SK-N-SH (cell line): ENCODE measurements at regions not wholly inside any gene's neighbourhood (a gene's known extent, or its start where the extent isn't known, plus 50 kb on each side); places are given as distances from the start of the nearest gene placed in this dataset.

Experiments used
- CTCF ChIA-PET: fragments of 300-600, 350-600 bp; formaldehyde crosslinking; extraction: SDS; loops from one replicate; lab custom pipeline; 2021; lab: Yijun Ruan, JAX
- POLR2A ChIA-PET: fragments of 350-600 bp; sonication (Branson Sonifier 250); formaldehyde crosslinking; extraction: SDS; loops from one replicate; lab custom pipeline; 2020; ENCODE audit warnings: antibody characterized with exemption, inconsistent platforms; lab: Yijun Ruan, JAX
- DNase-seq: peaks from one replicate; pipeline ENCODE4 v3.0.0; 2012
- H2AFZ ChIP-seq: fragments of 200-600 bp; sonication (generic); 2 replicates; pipeline ENCODE4 v1.8.1; 2016; ENCODE audit warnings: antibody characterized with exemption, mild to moderate bottlenecking, low read depth
- H3F3A ChIP-seq: fragments of 200-600 bp; sonication (generic); replicated peaks from 2 replicates; pipeline ENCODE3; 2016; ENCODE audit warnings: antibody characterized with exemption, mild to moderate bottlenecking; ENCODE audit not compliant: insufficient read depth
- H3K27ac ChIP-seq, 2 experiments: fragments of 200-500 bp in 1 of 2; fragments of 200-600 bp in 1 of 2; sonication (Bioruptor generic) in 1 of 2; sonication (generic), shearing (Covaris generic) in 1 of 2; 2 replicates each; pipeline versions ENCODE4 v1.5.1 to v1.6.1; 2014 to 2016; ENCODE audit warnings: low read depth in 2 of 2, inconsistent platforms in 1 of 2, low read length in 1 of 2, mild to moderate bottlenecking in 1 of 2, mixed read lengths in 1 of 2
- H3K27me3 ChIP-seq: fragments of 200-600 bp; sonication (generic), shearing (Covaris generic); 2 replicates; pipeline ENCODE4 v1.6.1; 2016; ENCODE audit warnings: mixed run types; ENCODE audit not compliant: insufficient read depth
- H3K36me3 ChIP-seq, 2 experiments: fragments of 200-500 bp in 1 of 2; fragments of 200-600 bp in 1 of 2; sonication (Bioruptor generic) in 1 of 2; sonication (generic) in 1 of 2; replicated peaks in 1 of 2; 2 replicates each; pipeline versions ENCODE3 to v1.5.1; 2014 to 2016; ENCODE audit warnings: low read length in 1 of 2, mild to moderate bottlenecking in 1 of 2; ENCODE audit not compliant: insufficient read depth in 2 of 2, control insufficient read depth in 1 of 2
- H3K4me1 ChIP-seq, 2 experiments: fragments of 200-500 bp in 1 of 2; fragments of 200-600 bp in 1 of 2; sonication (Bioruptor generic) in 1 of 2; sonication (generic), shearing (Covaris generic) in 1 of 2; 2 replicates each; pipeline versions ENCODE4 v1.5.1 to v1.6.1; 2014 to 2016; ENCODE audit warnings: low read depth in 1 of 2, low read length in 1 of 2, mixed run types in 1 of 2; ENCODE audit not compliant: insufficient read depth in 2 of 2, control insufficient read depth in 1 of 2
- H3K4me2 ChIP-seq: fragments of 200-600 bp; sonication (generic), shearing (Covaris generic); 2 replicates; pipeline ENCODE4 v1.6.1; 2017; ENCODE audit warnings: mixed run types
- H3K4me3 ChIP-seq, 2 experiments: fragments of 200-500 bp in 1 of 2; fragments of 200-600 bp in 1 of 2; sonication (Bioruptor generic) in 1 of 2; sonication (generic), shearing (Covaris generic) in 1 of 2; 2 replicates each; pipeline versions ENCODE4 v1.5.1 to v1.8.1; 2014 to 2016; ENCODE audit warnings: low read depth in 2 of 2, inconsistent platforms in 1 of 2, low read length in 1 of 2, mild to moderate bottlenecking in 1 of 2, mixed read lengths in 1 of 2, moderate library complexity in 1 of 2
- H3K79me2 ChIP-seq: fragments of 200-600 bp; sonication (generic); 2 replicates; pipeline ENCODE4 v1.8.1; 2017; ENCODE audit warnings: mild to moderate bottlenecking; ENCODE audit not compliant: insufficient read depth
- H3K9ac ChIP-seq: fragments of 200-600 bp; sonication (generic); 2 replicates; pipeline ENCODE4 v1.6.1; 2017; ENCODE audit warnings: mixed run types
- H3K9me2 ChIP-seq: fragments of 200-600 bp; sonication (generic); 2 replicates; pipeline ENCODE4 v1.6.1; 2017; ENCODE audit warnings: mixed run types
- H3K9me3 ChIP-seq: fragments of 200-600 bp; sonication (generic); 2 replicates; pipeline ENCODE4 v1.6.1; 2017; ENCODE audit warnings: mixed run types, mild to moderate bottlenecking, moderate library complexity
- H4K20me1 ChIP-seq: fragments of 200-600 bp; sonication (generic); 2 replicates; pipeline ENCODE4 v1.6.1; 2017; ENCODE audit warnings: mild to moderate bottlenecking, mixed run types; ENCODE audit not compliant: insufficient read depth
- FOSL2 ChIP-seq: IDR thresholded peaks from 2 replicates; pipeline ENCODE4 v1.4.0; 2012; ENCODE audit warnings: low read depth, mild to moderate bottlenecking, moderate library complexity, borderline replicate concordance
- FOXM1 ChIP-seq: IDR thresholded peaks from 2 replicates; pipeline ENCODE4 v1.4.0; 2012; ENCODE audit warnings: low read depth, mild to moderate bottlenecking
- GABPA ChIP-seq: IDR thresholded peaks from 2 replicates; pipeline ENCODE4 v1.4.0; 2012; ENCODE audit warnings: low read depth, mild to moderate bottlenecking
- GATA2 ChIP-seq: sonication (generic); formaldehyde crosslinking; IDR thresholded peaks from 2 replicates; pipeline ENCODE4 v1.5.0; 2020; ENCODE audit warnings: mild to moderate bottlenecking, missing genetic modification reagents
- NFIC ChIP-seq: IDR thresholded peaks from 2 replicates; pipeline ENCODE4 v1.4.0; 2012; ENCODE audit warnings: borderline replicate concordance
- NRF1 ChIP-seq: IDR thresholded peaks from 2 replicates; pipeline ENCODE4 v1.6.1; 2012; ENCODE audit warnings: low read depth, mild to moderate bottlenecking, low read length
- RAD21 ChIP-seq: IDR thresholded peaks from 2 replicates; pipeline ENCODE4 v1.6.1; 2012; ENCODE audit warnings: mild to moderate bottlenecking, low read length
- SIN3A ChIP-seq: IDR thresholded peaks from 2 replicates; pipeline ENCODE4 v1.6.1; 2012; ENCODE audit warnings: low read depth, mild to moderate bottlenecking, low read length, moderate library complexity, borderline replicate concordance
- WGBS: methylation state at CpG from one replicate; pipeline ENCODE4 v1.1.6; 2017; ENCODE audit warnings: low lambda C conversion rate; 5-methylcytosine and 5-hydroxymethylcytosine counted together
- TF ChIP-seq, protein P1 (sequence below): fragments of 150-350 bp; IDR thresholded peaks from 2 replicates; pipeline ENCODE4 v1.6.1; 2016; ENCODE audit warnings: mild to moderate bottlenecking, low read depth, low read length
- TF ChIP-seq, protein P2 (sequence below): IDR thresholded peaks from 2 replicates; pipeline ENCODE4 v1.6.1; 2012; ENCODE audit warnings: mild to moderate bottlenecking, low read depth, low read length, moderate library complexity
- TF ChIP-seq, protein P3 (sequence below): IDR thresholded peaks from 2 replicates; pipeline ENCODE4; 2012
- TF ChIP-seq, protein P4 (sequence below): IDR thresholded peaks from 2 replicates; pipeline ENCODE4 v1.4.0; 2012; ENCODE audit warnings: low read depth

DNA sequence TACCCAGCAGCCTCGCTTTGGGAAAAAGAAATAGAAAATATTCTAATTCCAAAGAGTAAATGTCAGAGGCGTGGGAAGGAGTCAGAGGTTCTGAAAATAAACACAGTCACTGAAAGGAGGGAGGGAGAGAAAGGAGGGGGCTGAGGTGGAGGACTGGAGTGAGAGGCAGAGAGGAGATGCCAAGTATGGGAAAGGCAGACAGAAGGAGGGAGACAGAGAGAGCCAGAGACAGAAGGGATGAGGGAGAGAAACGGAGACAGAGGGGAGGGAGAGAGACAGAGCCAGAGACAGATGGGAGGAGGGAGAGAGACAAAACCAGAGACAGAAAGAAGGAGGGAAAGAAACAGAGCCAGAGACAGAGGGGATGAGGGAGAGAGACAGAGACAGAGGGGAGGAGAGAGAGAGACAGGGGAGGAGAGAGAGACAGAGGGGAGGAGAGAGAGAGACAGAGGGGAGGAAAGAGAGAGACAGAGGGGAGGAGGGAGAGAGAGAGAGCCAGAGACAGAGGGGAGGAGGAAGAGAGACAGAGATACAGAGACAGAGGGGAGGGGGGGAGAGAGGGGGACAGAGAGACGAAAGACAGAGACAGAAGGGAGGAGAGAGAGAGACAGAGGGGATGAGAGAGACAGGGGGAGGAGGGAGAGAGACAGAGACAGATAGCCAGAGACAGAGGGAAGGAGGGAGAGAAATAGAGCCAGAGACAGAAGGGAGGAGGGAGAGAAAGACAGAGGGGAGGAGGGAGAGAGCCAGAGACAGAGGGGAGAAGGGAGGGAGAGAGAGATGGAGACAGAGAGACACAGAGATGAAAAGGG, 525.5 kb downstream of the MATN1 start:
- TF ChIP-seq NRF1 (no peak), FOSL2 (no peak), GATA2 (CRISPR knock-in tag) (no peak), RAD21 (no peak), GABPA (no peak), FOXM1 (no peak), SIN3A (no peak), NFIC (no peak)
- TF ChIP-seq, protein P1, sequence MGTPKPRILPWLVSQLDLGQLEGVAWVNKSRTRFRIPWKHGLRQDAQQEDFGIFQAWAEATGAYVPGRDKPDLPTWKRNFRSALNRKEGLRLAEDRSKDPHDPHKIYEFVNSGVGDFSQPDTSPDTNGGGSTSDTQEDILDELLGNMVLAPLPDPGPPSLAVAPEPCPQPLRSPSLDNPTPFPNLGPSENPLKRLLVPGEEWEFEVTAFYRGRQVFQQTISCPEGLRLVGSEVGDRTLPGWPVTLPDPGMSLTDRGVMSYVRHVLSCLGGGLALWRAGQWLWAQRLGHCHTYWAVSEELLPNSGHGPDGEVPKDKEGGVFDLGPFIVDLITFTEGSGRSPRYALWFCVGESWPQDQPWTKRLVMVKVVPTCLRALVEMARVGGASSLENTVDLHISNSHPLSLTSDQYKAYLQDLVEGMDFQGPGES, result no peak
- TF ChIP-seq, protein P2, sequence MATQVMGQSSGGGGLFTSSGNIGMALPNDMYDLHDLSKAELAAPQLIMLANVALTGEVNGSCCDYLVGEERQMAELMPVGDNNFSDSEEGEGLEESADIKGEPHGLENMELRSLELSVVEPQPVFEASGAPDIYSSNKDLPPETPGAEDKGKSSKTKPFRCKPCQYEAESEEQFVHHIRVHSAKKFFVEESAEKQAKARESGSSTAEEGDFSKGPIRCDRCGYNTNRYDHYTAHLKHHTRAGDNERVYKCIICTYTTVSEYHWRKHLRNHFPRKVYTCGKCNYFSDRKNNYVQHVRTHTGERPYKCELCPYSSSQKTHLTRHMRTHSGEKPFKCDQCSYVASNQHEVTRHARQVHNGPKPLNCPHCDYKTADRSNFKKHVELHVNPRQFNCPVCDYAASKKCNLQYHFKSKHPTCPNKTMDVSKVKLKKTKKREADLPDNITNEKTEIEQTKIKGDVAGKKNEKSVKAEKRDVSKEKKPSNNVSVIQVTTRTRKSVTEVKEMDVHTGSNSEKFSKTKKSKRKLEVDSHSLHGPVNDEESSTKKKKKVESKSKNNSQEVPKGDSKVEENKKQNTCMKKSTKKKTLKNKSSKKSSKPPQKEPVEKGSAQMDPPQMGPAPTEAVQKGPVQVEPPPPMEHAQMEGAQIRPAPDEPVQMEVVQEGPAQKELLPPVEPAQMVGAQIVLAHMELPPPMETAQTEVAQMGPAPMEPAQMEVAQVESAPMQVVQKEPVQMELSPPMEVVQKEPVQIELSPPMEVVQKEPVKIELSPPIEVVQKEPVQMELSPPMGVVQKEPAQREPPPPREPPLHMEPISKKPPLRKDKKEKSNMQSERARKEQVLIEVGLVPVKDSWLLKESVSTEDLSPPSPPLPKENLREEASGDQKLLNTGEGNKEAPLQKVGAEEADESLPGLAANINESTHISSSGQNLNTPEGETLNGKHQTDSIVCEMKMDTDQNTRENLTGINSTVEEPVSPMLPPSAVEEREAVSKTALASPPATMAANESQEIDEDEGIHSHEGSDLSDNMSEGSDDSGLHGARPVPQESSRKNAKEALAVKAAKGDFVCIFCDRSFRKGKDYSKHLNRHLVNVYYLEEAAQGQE, result no peak
- TF ChIP-seq, protein P3, sequence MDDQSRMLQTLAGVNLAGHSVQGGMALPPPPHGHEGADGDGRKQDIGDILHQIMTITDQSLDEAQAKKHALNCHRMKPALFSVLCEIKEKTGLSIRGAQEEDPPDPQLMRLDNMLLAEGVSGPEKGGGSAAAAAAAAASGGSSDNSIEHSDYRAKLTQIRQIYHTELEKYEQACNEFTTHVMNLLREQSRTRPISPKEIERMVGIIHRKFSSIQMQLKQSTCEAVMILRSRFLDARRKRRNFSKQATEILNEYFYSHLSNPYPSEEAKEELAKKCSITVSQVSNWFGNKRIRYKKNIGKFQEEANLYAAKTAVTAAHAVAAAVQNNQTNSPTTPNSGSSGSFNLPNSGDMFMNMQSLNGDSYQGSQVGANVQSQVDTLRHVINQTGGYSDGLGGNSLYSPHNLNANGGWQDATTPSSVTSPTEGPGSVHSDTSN, result no peak
- TF ChIP-seq, protein P4, sequence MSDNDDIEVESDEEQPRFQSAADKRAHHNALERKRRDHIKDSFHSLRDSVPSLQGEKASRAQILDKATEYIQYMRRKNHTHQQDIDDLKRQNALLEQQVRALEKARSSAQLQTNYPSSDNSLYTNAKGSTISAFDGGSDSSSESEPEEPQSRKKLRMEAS, result no peak
- Histone ChIP-seq H3K9me3 (peaks cover 8% of the 10 kb centered on the region; the same call in 1 of the 2 replicates), H4K20me1 (no peaks in the 10 kb centered on the region), H3K36me3 (no peaks in the 10 kb centered on the region), H3K4me2 (no peak overlapping the region), H2AFZ (no peak overlapping the region), H3F3A (no peaks in the 10 kb centered on the region), H3K9ac (no peak overlapping the region), H3K79me2 (no peaks in the 10 kb centered on the region), H3K4me3 (no peak overlapping the region), H3K4me1 (peaks cover 0 to 13% of the 10 kb centered on the region in 2 experiments; a peak in 1 of 4 replicates), H3K27me3 (no peaks in the 10 kb centered on the region), H3K9me2 (no peaks in the 10 kb centered on the region), H3K27ac (no peak overlapping the region)
- WGBS, result 20% methylated on average over 4 of the region's 4 CpGs
- ChIA-PET POLR2A (no interaction called here), CTCF (interaction anchor here (2.1 kb wide), 1 partner anchor 183 kb away, joined by 8 read pairs; no protein-coding TSS in a partner anchor)
- DNase-seq, result no peak
